K562 (cell line): ENCODE measurements at regions not wholly inside any gene's neighbourhood (a gene's known extent, or its start where the extent isn't known, plus 50 kb on each side); places are given as distances from the start of the nearest gene placed in this dataset.

Experiments
- ATAC-seq: fragments of 200-7000 bp; cut with Tn5 transposase; 3 replicates; pipeline ENCODE4 v1.9.1; 2020; ENCODE audit warnings: moderate library complexity
- BruUV-seq: library from RNA; stranded (reverse); fragments of 400-500 nt; replicated peaks from 2 replicates; lab custom pipeline; 2021; lab: Mats Ljungman, UMichigan
- CTCF ChIA-PET: fragments of 300-600 bp; formaldehyde crosslinking; extraction: SDS; loops from one replicate; lab custom pipeline; 2021; ENCODE audit warnings: low intra/inter-chr PET ratio; lab: Yijun Ruan, JAX
- POLR2A ChIA-PET: fragments of 300-600, 350-650 bp; sonication (Branson Sonifier 250); formaldehyde crosslinking; extraction: SDS; loops from one replicate; lab custom pipeline; 2021; ENCODE audit warnings: antibody characterized with exemption, inconsistent platforms; lab: Yijun Ruan, JAX
- DNase-seq, 4 experiments: peaks; one replicate each; pipeline versions ENCODE4 v3.0.0 to v3.0.0-alpha.2; 2011 to 2018; ENCODE audit warnings: low spot score in 3 of 4, mixed read lengths in 3 of 4; ENCODE audit errors: extremely low read depth in 1 of 4
- FAIRE-seq: peaks from 2 replicates; lab custom pipeline; 2011; peaks lifted over from hg19 to GRCh38; lab: Jason Lieb, UNC
- H2AFZ ChIP-seq: 2 replicates; pipeline ENCODE4 v1.6.0; 2011; ENCODE audit warnings: low read depth, low read length, control low read depth, inconsistent platforms
- H3K27ac ChIP-seq: fragments of 200-600 bp; 3 replicates; pipeline ENCODE4 v1.8.0; 2011; ENCODE audit warnings: low read depth, mild to moderate bottlenecking, control low read depth, inconsistent platforms, low read length, moderate library complexity, mixed read lengths; ENCODE audit errors: extremely low read depth
- H3K27me3 ChIP-seq, 2 experiments: fragments of 300-600 bp in 1 of 2; 2 replicates in 1 of 2; 3 replicates in 1 of 2; pipeline versions ENCODE4 v1.6.0 to v1.8.0; 2011; ENCODE audit warnings: inconsistent platforms in 2 of 2, low read length in 2 of 2, mild to moderate bottlenecking in 1 of 2, mixed read lengths in 1 of 2, moderate library complexity in 1 of 2; ENCODE audit not compliant: control insufficient read depth in 2 of 2, insufficient read depth in 2 of 2
- H3K36me3 ChIP-seq: fragments of 300-600 bp; 3 replicates; pipeline ENCODE4 v1.8.0; 2011; ENCODE audit warnings: mild to moderate bottlenecking, low read length, inconsistent platforms; ENCODE audit not compliant: control insufficient read depth, insufficient read depth
- H3K4me1 ChIP-seq, 2 experiments: fragments of 200-600 bp in 1 of 2; replicated peaks in 1 of 2; 2 replicates in 1 of 2; 3 replicates in 1 of 2; pipeline versions ENCODE4 v1.5.1 to v1.8.0; 2011; ENCODE audit warnings: inconsistent platforms in 2 of 2, low read length in 2 of 2, mild to moderate bottlenecking in 1 of 2, mixed read lengths in 1 of 2, moderate library complexity in 1 of 2; ENCODE audit not compliant: control insufficient read depth in 2 of 2, insufficient read depth in 2 of 2
- H3K4me2 ChIP-seq: 2 replicates; pipeline ENCODE4 v1.6.1; 2011; ENCODE audit warnings: low read length, control low read depth, inconsistent platforms, mixed read lengths; ENCODE audit not compliant: insufficient read depth
- H3K4me3 ChIP-seq: fragments of 200-600 bp; sonication (generic), shearing (Covaris generic); 2 replicates; pipeline ENCODE4 v1.5.1; 2016; ENCODE audit warnings: control low read depth, inconsistent platforms
- H3K79me2 ChIP-seq: fragments of 200-600 bp; 3 replicates; pipeline ENCODE4 v1.8.0; 2011; ENCODE audit warnings: low read length, inconsistent platforms; ENCODE audit not compliant: control insufficient read depth, insufficient read depth
- H3K9ac ChIP-seq, 2 experiments: 2 replicates each; pipeline versions ENCODE4 v1.6.0 to v1.6.1; 2011; ENCODE audit warnings: low read depth in 2 of 2, low read length in 2 of 2, control low read depth in 1 of 2, inconsistent platforms in 1 of 2, mild to moderate bottlenecking in 1 of 2, mixed read lengths in 1 of 2; ENCODE audit not compliant: insufficient read depth in 1 of 2
- H3K9me1 ChIP-seq: one replicate; pipeline ENCODE4 v1.6.0; 2011; ENCODE audit warnings: inconsistent platforms, mild to moderate bottlenecking, low read length, moderate library complexity; ENCODE audit not compliant: control insufficient read depth, insufficient read depth
- H3K9me3 ChIP-seq: replicated peaks from 2 replicates; pipeline ENCODE4 v1.5.1; 2011; ENCODE audit warnings: low read depth, low read length, inconsistent platforms; ENCODE audit not compliant: control insufficient read depth, insufficient read depth
- H4K20me1 ChIP-seq: replicated peaks from 2 replicates; pipeline ENCODE4 v1.6.1; 2011; ENCODE audit warnings: low read length, inconsistent platforms, mixed read lengths; ENCODE audit not compliant: control insufficient read depth, insufficient read depth
- AFF1 ChIP-seq, 2 experiments: fragments of 450-650 bp; IDR thresholded peaks; 2 replicates each; pipeline ENCODE4 v1.6.1; 2018; ENCODE audit warnings: mild to moderate bottlenecking in 2 of 2, low read depth in 1 of 2; ENCODE audit not compliant: partially characterized antibody in 2 of 2
- CHD4 ChIP-seq: fragments of 200-600 bp; sonication (generic); IDR thresholded peaks from 3 replicates; pipeline ENCODE4 v1.6.1; 2012; ENCODE audit warnings: low read depth, mild to moderate bottlenecking, mixed read lengths, low read length, inconsistent platforms; ENCODE audit not compliant: insufficient read depth, insufficient replicate concordance, poor library complexity, severe bottlenecking
- CREB3L1 ChIP-seq: fragments of 450-650 bp; IDR thresholded peaks from 2 replicates; pipeline ENCODE4 v1.6.1; 2014; ENCODE audit warnings: low read depth, mild to moderate bottlenecking, moderate library complexity, borderline replicate concordance
- CREBBP ChIP-seq: IDR thresholded peaks from one replicate; pipeline ENCODE4 v1.6.1; 2012; ENCODE audit warnings: low read depth, mild to moderate bottlenecking, control low read depth, inconsistent platforms, low read length
- EP400 ChIP-seq: fragments of 450-650 bp; IDR thresholded peaks from 2 replicates; pipeline ENCODE4 v1.6.1; 2017; ENCODE audit warnings: antibody characterized with exemption, mild to moderate bottlenecking, moderate library complexity
- ETS1 ChIP-seq: conservative IDR thresholded peaks from 2 replicates; pipeline ENCODE4 v1.6.1; 2011; ENCODE audit warnings: low read depth, mild to moderate bottlenecking, low read length; ENCODE audit not compliant: control insufficient read depth
- ETV5 ChIP-seq: sonication (generic); formaldehyde crosslinking; IDR thresholded peaks from 2 replicates; pipeline ENCODE4 v1.4.0; 2020; ENCODE audit warnings: low read depth, mild to moderate bottlenecking, missing genetic modification reagents
- POLR2AphosphoS5 ChIP-seq: IDR thresholded peaks from 2 replicates; pipeline ENCODE4 v1.6.1; 2011; ENCODE audit warnings: mild to moderate bottlenecking, low read depth, low read length, moderate library complexity; ENCODE audit not compliant: control insufficient read depth, insufficient read depth
- PURB ChIP-seq: sonication (generic); formaldehyde crosslinking; IDR thresholded peaks from 2 replicates; pipeline ENCODE4 v1.9.0; 2021; ENCODE audit warnings: low read depth, mild to moderate bottlenecking, missing genetic modification reagents
- RBM17 ChIP-seq: fragments of 200-400 bp; formaldehyde crosslinking; IDR thresholded peaks from 2 replicates; pipeline ENCODE4 v1.6.1; 2017; ENCODE audit warnings: low read depth, mild to moderate bottlenecking, low read length, borderline replicate concordance
- TRIM24 ChIP-seq, 2 experiments: fragments of 450-650 bp; IDR thresholded peaks; 2 replicates each; pipeline ENCODE4 v1.6.1; 2016
- ZBTB12 ChIP-seq: fragments of 250-450 bp; sonication (Bioruptor Pico); IDR thresholded peaks from 2 replicates; pipeline ENCODE4 v1.4.0; 2020
- ZNF316 ChIP-seq: fragments of 450-650 bp; IDR thresholded peaks from 2 replicates; pipeline ENCODE4 v1.6.1; 2016
- WGBS: fragments of 100-300 bp; shearing (Covaris generic); methylation state at CpG from one replicate; pipeline ENCODE4 v1.1.6; 2016; ENCODE audit warnings: low coverage, mixed read lengths; ENCODE audit not compliant: insufficient coverage; ENCODE audit errors: missing lambda C conversion rate; 5-methylcytosine and 5-hydroxymethylcytosine counted together
- in situ Hi-C: fragments of 300-500 bp; cut with MboI; formaldehyde crosslinking; loops from 4 replicates; pipeline ENCODE4 v1.15.0; 2018; ENCODE audit warnings: inconsistent platforms, mixed read lengths
- intact Hi-C: fragments of 100-400 bp; cut with micrococcal nuclease; formaldehyde crosslinking; loops from 2 replicates; pipeline ENCODE4 v1.14.2; 2022

- TF ChIP-seq CREB3L1 (no peak), AFF1 (IDR thresholded peaks at IDR 0.05; ENCODE audit: low read depth in 1 of 2, partially characterized antibody in 2 of 2) (no peak)
Observed at GRCh38 chr5:66436721-66437120, 159.5 kb upstream of the MAST4 start (continued).

- Histone ChIP-seq H3K79me2 (no peaks in the 10 kb centered on the region), H3K9me3 (no peaks in the 10 kb centered on the region), H3K4me1 (no peaks in the 10 kb centered on the region), H3K9me1 (no peaks in the 10 kb centered on the region), H3K36me3 (no peaks in the 10 kb centered on the region), H2AFZ (no peak overlapping the region), H3K9ac (no peak overlapping the region), H4K20me1 (no peaks in the 10 kb centered on the region), H3K4me3 (no peak overlapping the region), H3K27ac (no peak overlapping the region), H3K4me2 (no peak overlapping the region), H3K27me3 (no peaks in the 10 kb centered on the region)
- 0% methylated on average over 4 of the region's 4 CpGs for WGBS
- no peak for DNase-seq
- FAIRE-seq: no peak
- in situ Hi-C loops (no loop called here), intact Hi-C loops (loop anchor here (5.0 kb wide), 1 partner anchor 131 kb away; no protein-coding TSS in a partner anchor)
- CTCF ChIA-PET: no interaction called here
- ATAC-seq: no peak
- POLR2A ChIA-PET: no interaction called here
- BruUV-seq: no TSS peak
- TF ChIP-seq POLR2AphosphoS5 (no peak), RBM17 (no peak), EP400 (no peak), ZBTB12 (CRISPR knock-in tag) (no peak), ETS1 (no peak), ETV5 (CRISPR knock-in tag) (no peak), PURB (CRISPR knock-in tag) (no peak), CHD4 (no peak), ZNF316 (no peak), CREBBP (no peak), TRIM24 (IDR thresholded peaks at IDR 0.05) (no peak)
Observed at GRCh38 chr5:66438087-66438486, 158.1 kb upstream of the MAST4 start.
